Vagina (tissue), 2 donors: ENCODE measurements at regions not wholly inside any gene's neighbourhood (a gene's known extent, or its start where the extent isn't known, plus 50 kb on each side); places are given as distances from the start of the nearest gene placed in this dataset.

Source experiments
- POLR2AphosphoS5 ChIP-seq, 2 donors: sonication (generic); formaldehyde crosslinking; IDR thresholded peaks; one replicate each; pipeline ENCODE4 v1.9.0; 2017; ENCODE audit warnings: antibody characterized with exemption in 2 of 2, mild to moderate bottlenecking in 2 of 2, low read depth in 1 of 2; ENCODE audit not compliant: insufficient read depth in 1 of 2
- TF ChIP-seq, protein P1 (sequence below), 3 experiments: fragments of 450-650 bp in 2 of 3; fragments of 200-600 bp in 1 of 3; sonication (generic) in 1 of 3; IDR thresholded peaks; one replicate each; pipeline ENCODE4 v1.5.1; 2017 to 2019; ENCODE audit warnings: antibody characterized with exemption in 3 of 3, mild to moderate bottlenecking in 2 of 3, moderate library complexity in 2 of 3

GRCh38 chr5:43802651-43803050 is 199.7 kb downstream of the NNT start:
- TF ChIP-seq, protein P1, sequence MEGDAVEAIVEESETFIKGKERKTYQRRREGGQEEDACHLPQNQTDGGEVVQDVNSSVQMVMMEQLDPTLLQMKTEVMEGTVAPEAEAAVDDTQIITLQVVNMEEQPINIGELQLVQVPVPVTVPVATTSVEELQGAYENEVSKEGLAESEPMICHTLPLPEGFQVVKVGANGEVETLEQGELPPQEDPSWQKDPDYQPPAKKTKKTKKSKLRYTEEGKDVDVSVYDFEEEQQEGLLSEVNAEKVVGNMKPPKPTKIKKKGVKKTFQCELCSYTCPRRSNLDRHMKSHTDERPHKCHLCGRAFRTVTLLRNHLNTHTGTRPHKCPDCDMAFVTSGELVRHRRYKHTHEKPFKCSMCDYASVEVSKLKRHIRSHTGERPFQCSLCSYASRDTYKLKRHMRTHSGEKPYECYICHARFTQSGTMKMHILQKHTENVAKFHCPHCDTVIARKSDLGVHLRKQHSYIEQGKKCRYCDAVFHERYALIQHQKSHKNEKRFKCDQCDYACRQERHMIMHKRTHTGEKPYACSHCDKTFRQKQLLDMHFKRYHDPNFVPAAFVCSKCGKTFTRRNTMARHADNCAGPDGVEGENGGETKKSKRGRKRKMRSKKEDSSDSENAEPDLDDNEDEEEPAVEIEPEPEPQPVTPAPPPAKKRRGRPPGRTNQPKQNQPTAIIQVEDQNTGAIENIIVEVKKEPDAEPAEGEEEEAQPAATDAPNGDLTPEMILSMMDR (IDR thresholded peaks at IDR 0.05) = no peak
- no peak for TF ChIP-seq POLR2AphosphoS5 (IDR thresholded peaks at IDR 0.05; ENCODE audit: insufficient read depth in 1 of 2, low read depth in 1 of 2)
